ENCODE measurements at regions not wholly inside any gene's neighbourhood (a gene's known extent, or its start where the extent isn't known, plus 50 kb on each side); places are given as distances from the start of the nearest gene placed in this dataset.

GRCh38 chr12:45102818-45103217 is 51.9 kb upstream of the DBX2 start:
- no peak for TF ChIP-seq CTCF (IDR thresholded peaks at IDR 0.05; ENCODE audit: insufficient read depth, low read depth, low read length)
- CTCF ChIA-PET, result no interaction called here

GRCh38 chr12:45105996-45106395 is 55.1 kb upstream of the DBX2 start:
- no peak for DNase-seq (ENCODE audit: low read depth)
- TF ChIP-seq CTCF (IDR thresholded peaks at IDR 0.05; ENCODE audit: insufficient read depth, low read depth, low read length), result no peak
- no peak overlapping the region for H3K4me3 ChIP-seq (ENCODE audit: low read depth, low read length)
- CTCF ChIA-PET, result no interaction called here
- H3K27me3 ChIP-seq (ENCODE audit: control insufficient read depth, insufficient read depth, low read length), result no peaks in the 10 kb centered on the region
- no peaks in the 10 kb centered on the region for H3K36me3 ChIP-seq (ENCODE audit: control insufficient read depth, insufficient read depth, low read length)
- POLR2A ChIA-PET, result no interaction called here

More at GRCh38 chr12:45102818-45103217, 51.9 kb upstream of the DBX2 start:
- Histone ChIP-seq H3K36me3 (ENCODE audit: control insufficient read depth, insufficient read depth, low read length) (no peaks in the 10 kb centered on the region), H3K4me3 (ENCODE audit: low read depth, low read length) (no peak overlapping the region), H3K27me3 (ENCODE audit: control insufficient read depth, insufficient read depth, low read length) (no peaks in the 10 kb centered on the region)
- POLR2A ChIA-PET, result no interaction called here
- no peak for DNase-seq (ENCODE audit: low read depth)

GRCh38 chr12:45112306-45112705 is 61.4 kb upstream of the DBX2 start:
- Histone ChIP-seq H3K27me3 (ENCODE audit: control insufficient read depth, insufficient read depth, low read length) (no peaks in the 10 kb centered on the region), H3K4me3 (ENCODE audit: low read depth, low read length) (no peak overlapping the region), H3K36me3 (ENCODE audit: control insufficient read depth, insufficient read depth, low read length) (no peaks in the 10 kb centered on the region)
- POLR2A ChIA-PET, result no interaction called here
- TF ChIP-seq CTCF (IDR thresholded peaks at IDR 0.05; ENCODE audit: insufficient read depth, low read depth, low read length), result no peak
- CTCF ChIA-PET, result no interaction called here
- DNase-seq (ENCODE audit: low read depth), result no peak

GRCh38 chr12:45121224-45121623 is 70.3 kb upstream of the DBX2 start:
- no peak for TF ChIP-seq CTCF (IDR thresholded peaks at IDR 0.05; ENCODE audit: insufficient read depth, low read depth, low read length)
- H3K27me3 ChIP-seq (ENCODE audit: control insufficient read depth, insufficient read depth, low read length), result peaks cover 1% of the 10 kb centered on the region; the same call in 1 of the 2 replicates
- ChIA-PET CTCF (interaction anchor here (0.6 to 1.4 kb wide), 3 partner anchors 11 to 547 kb away, joined by 3 to 4 read pairs (median 3); no protein-coding TSS in a partner anchor), POLR2A (no interaction called here)
- no peak for DNase-seq (ENCODE audit: low read depth)
- H3K36me3 ChIP-seq (ENCODE audit: control insufficient read depth, insufficient read depth, low read length), result no peaks in the 10 kb centered on the region
- no peak overlapping the region for H3K4me3 ChIP-seq (ENCODE audit: low read depth, low read length)

- no peak for DNase-seq (ENCODE audit: low read depth)
- peak; percentile 32 for TF ChIP-seq CTCF (IDR thresholded peaks at IDR 0.05; ENCODE audit: insufficient read depth, low read depth, low read length)
- no peak overlapping the region for H3K4me3 ChIP-seq (ENCODE audit: low read depth, low read length)
Measured at GRCh38 chr12:45122768-45123380, 72.0 kb upstream of the DBX2 start.

More at GRCh38 chr12:45122768-45123380, 72.0 kb upstream of the DBX2 start:
- ChIA-PET CTCF (interaction anchor here (1.4 kb wide), 1 partner anchor 174 kb away, joined by 3 read pairs; no protein-coding TSS in a partner anchor), POLR2A (no interaction called here)
- Histone ChIP-seq H3K36me3 (ENCODE audit: control insufficient read depth, insufficient read depth, low read length) (no peaks in the 10 kb centered on the region), H3K27me3 (ENCODE audit: control insufficient read depth, insufficient read depth, low read length) (peaks cover 1% of the 10 kb centered on the region; the same call in 1 of the 2 replicates)
